GM10266 (cell line): ENCODE measurements at regions not wholly inside any gene's neighbourhood (a gene's known extent, or its start where the extent isn't known, plus 50 kb on each side); places are given as distances from the start of the nearest gene placed in this dataset.

Experiments
- DNase-seq: peaks from one replicate; pipeline ENCODE4 v3.0.0; 2012; ENCODE audit errors: extremely low spot score
- TF ChIP-seq, protein P1 (sequence below): IDR thresholded peaks from 2 replicates; pipeline ENCODE4 v1.5.1; 2012; ENCODE audit warnings: mild to moderate bottlenecking, low read depth; ENCODE audit not compliant: control insufficient read depth, insufficient read depth; ENCODE audit errors: missing control alignments

DNA sequence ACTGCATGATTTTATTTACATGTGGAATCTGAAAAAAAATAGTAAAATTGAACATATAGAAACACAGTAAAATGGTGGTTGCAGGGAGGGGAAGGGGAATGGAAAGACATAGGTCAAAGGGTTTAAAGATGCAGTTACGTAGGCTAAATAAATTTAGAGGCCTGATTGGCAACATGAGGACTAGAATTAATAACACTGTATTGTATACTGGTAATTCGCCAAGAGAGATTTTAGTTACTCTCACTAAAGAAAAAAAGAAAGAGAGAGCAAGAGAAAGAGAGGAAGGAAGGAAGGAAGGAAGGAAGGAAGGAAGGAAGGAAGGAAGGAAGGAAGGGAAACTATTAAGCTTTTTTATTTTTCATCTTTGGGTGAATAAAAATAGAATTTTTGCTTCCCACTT lies 488.1 kb downstream of the PCDH10 start:
- DNase-seq, result no peak
- TF ChIP-seq, protein P1, sequence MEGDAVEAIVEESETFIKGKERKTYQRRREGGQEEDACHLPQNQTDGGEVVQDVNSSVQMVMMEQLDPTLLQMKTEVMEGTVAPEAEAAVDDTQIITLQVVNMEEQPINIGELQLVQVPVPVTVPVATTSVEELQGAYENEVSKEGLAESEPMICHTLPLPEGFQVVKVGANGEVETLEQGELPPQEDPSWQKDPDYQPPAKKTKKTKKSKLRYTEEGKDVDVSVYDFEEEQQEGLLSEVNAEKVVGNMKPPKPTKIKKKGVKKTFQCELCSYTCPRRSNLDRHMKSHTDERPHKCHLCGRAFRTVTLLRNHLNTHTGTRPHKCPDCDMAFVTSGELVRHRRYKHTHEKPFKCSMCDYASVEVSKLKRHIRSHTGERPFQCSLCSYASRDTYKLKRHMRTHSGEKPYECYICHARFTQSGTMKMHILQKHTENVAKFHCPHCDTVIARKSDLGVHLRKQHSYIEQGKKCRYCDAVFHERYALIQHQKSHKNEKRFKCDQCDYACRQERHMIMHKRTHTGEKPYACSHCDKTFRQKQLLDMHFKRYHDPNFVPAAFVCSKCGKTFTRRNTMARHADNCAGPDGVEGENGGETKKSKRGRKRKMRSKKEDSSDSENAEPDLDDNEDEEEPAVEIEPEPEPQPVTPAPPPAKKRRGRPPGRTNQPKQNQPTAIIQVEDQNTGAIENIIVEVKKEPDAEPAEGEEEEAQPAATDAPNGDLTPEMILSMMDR, result no peak

DNA sequence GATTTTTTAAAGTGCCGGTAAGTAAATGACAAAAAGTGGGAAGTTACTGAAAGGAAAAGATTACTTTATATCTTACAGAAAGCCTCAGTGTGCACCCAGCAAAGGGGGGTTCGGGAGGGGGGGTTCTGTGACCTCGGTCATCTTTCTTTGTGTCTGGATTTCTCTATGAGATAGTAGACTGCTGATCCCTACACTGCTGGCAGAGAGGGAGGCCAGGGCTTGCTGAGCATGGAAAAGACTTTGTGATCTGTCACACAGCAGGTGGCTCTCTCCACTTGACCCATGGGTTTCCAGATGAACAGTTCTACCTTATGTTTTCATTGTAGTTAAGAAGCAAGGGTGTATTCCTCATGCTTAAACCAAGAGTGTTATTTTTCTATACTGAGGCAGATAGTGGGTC lies 475.6 kb downstream of the PCDH10 start:
- DNase-seq, result no peak
- TF ChIP-seq, protein P1, result no peak

DNA sequence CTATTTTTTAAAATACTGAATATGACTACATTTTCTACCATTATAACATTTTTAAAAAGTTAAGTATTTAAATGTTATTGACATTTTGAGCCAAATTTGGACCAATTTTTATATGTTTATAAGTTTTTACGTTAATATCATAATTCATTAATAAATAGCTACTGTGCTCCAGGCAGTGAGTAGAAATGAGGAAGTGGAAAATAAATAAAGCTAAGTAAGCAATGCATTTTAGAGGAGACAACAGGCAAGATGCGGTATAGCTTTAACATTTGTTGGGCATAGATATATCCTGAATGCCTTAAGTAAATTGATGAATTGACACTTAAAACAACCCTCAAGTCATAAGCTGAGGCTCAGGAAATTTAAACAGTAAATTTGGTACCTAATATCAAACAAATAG lies 474.8 kb downstream of the PCDH10 start:
- TF ChIP-seq, protein P1, result no peak
- DNase-seq, result no peak

DNA sequence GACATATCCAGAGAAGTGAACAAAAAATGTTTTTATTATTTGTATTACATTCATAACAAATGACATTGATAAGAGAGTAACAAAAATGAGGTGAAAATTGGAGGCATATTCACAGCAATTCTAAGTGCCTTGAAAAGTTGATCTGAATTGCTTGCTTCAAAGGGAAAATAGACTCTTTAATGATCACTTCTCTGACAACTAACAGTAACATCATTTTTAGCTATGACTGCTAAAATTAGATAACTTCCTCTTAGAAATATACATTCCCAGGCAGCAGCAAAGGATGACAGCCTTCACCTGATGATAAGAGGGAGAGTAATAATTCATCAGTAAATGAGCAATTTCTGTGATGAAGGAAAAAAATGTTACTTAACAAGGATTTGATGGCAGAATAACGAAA lies 472.5 kb downstream of the PCDH10 start:
- TF ChIP-seq, protein P1, result no peak
- DNase-seq, result no peak

DNA sequence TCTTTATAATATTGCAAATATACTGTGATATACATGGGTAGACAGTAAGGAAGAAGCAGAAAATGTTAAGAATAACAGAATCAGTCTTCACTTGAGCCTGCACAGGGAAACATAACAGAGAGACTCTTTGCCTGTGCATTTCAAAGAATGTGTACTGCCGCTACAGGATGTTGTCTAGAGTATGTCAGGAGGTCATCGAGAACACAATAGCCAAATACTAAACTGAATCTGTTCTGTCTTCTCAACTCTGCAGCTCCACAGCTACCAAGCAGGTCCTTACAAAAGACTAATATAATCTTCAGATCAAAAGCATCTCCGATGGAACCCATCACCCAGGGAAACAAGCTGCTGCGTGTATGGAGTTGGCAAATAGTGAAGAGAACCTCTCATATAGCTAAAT lies 471.5 kb downstream of the PCDH10 start:
- TF ChIP-seq, protein P1, result no peak

DNA sequence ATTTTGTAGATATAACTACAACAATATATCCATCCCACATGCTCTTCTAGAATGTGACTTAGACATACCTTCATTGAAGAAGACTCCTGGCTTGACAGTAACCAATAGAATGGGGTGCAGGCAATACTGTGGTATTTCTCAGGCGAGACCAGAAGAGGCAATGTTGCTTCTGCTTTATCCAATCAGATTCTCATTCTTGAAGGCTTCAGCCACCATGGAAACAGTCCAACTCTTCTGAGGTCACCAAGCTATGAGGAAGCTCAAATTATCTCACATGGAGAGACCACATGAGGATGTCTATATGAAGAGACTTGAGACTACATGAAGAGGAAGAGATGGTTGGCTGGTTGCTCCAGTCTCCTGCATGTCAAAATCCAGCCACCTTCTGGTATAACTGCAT lies 469.9 kb downstream of the PCDH10 start:
- DNase-seq, result no peak
- TF ChIP-seq, protein P1, result no peak

More for the DNA sequence above, 471.5 kb downstream of the PCDH10 start:
- DNase-seq, result no peak

DNA sequence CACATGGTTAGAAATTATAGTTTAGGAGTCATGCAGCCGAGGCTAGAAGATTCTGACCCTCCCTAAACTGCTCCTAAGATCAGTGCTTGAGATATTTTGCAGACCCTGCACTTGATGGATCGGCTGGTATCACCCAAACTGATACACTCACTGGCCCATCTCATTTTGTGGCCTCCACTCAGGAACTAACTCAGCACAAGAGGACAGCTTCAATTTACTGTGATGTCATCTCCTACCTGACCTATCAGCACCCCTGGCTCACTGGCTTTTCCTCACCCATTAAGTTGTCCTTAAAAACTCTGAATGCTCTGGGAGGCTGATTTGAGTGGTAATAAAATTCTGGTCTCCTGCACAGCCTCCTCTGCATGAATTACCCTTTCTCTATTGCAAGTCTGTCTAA lies 450.9 kb downstream of the PCDH10 start:
- no peak for DNase-seq
- TF ChIP-seq, protein P1, result no peak
